SU-DHL-6 (cell line): ENCODE measurements at regions not wholly inside any gene's neighbourhood (a gene's known extent, or its start where the extent isn't known, plus 50 kb on each side); places are given as distances from the start of the nearest gene placed in this dataset.

Experiments used
- H2AFZ ChIP-seq: fragments of 200-600 bp; sonication (generic); 2 replicates; pipeline ENCODE4 v1.6.1; 2014; ENCODE audit warnings: low read depth, mild to moderate bottlenecking, moderate library complexity, mixed read lengths, antibody characterized with exemption, low read length; ENCODE audit not compliant: severe bottlenecking
- H3F3A ChIP-seq: fragments of 200-600 bp; shearing (Covaris generic); 2 replicates; pipeline ENCODE4 v1.6.0; 2016; ENCODE audit warnings: antibody characterized with exemption, mild to moderate bottlenecking; ENCODE audit not compliant: insufficient read depth
- H3K27ac ChIP-seq: fragments of 200-600 bp; sonication (generic); 2 replicates; pipeline ENCODE4 v1.5.1; 2016; ENCODE audit warnings: low read depth, mild to moderate bottlenecking, low read length, moderate library complexity, mixed read lengths
- H3K27me3 ChIP-seq: fragments of 200-600 bp; sonication (generic), shearing (Covaris generic); 2 replicates; pipeline ENCODE4 v1.6.0; 2014; ENCODE audit warnings: mild to moderate bottlenecking, low read length
- H3K36me3 ChIP-seq: fragments of 200-600 bp; sonication (generic); 2 replicates; pipeline ENCODE4 v1.6.1; 2014; ENCODE audit warnings: mild to moderate bottlenecking, low read length, mixed read lengths
- H3K4me2 ChIP-seq: fragments of 300-600, 200-600 bp; shearing (Covaris generic), sonication (generic); 2 replicates; pipeline ENCODE4 v1.6.0; 2014; ENCODE audit warnings: low read length, low read depth, mild to moderate bottlenecking; ENCODE audit not compliant: poor library complexity, severe bottlenecking
- H3K4me3 ChIP-seq: fragments of 200-600 bp; sonication (generic); 2 replicates; pipeline ENCODE4 v1.5.1; 2014; ENCODE audit warnings: antibody characterized with exemption, low read length, mild to moderate bottlenecking, mixed read lengths; ENCODE audit not compliant: insufficient read depth, poor library complexity, severe bottlenecking
- H3K79me2 ChIP-seq: fragments of 200-600 bp; sonication (generic); 2 replicates; pipeline ENCODE4 v1.6.1; 2014; ENCODE audit warnings: mild to moderate bottlenecking, low read length, moderate library complexity; ENCODE audit not compliant: insufficient read depth
- H3K9ac ChIP-seq: fragments of 200-600 bp; sonication (generic); 2 replicates; pipeline ENCODE4 v1.7.0; 2014; ENCODE audit warnings: mild to moderate bottlenecking, low read length
- H3K9me2 ChIP-seq: fragments of 200-600 bp; sonication (generic); replicated peaks from 2 replicates; pipeline ENCODE4 v1.6.1; 2014; ENCODE audit warnings: low read length; ENCODE audit not compliant: insufficient read depth
- H3K9me3 ChIP-seq: fragments of 200-600 bp; sonication (generic); 2 replicates; pipeline ENCODE4 v1.6.1; 2014; ENCODE audit warnings: low read length, mixed read lengths; ENCODE audit not compliant: insufficient read depth
- H4K20me1 ChIP-seq: fragments of 200-600 bp; sonication (generic); 2 replicates; pipeline ENCODE4 v1.6.1; 2014; ENCODE audit warnings: low read depth, mild to moderate bottlenecking, antibody characterized with exemption, low read length, moderate library complexity, mixed read lengths
- EZH2phosphoT487 ChIP-seq: fragments of 200-600 bp; sonication (generic), shearing (Covaris generic); conservative IDR thresholded peaks from 2 replicates; pipeline ENCODE4 v1.6.1; 2018; ENCODE audit warnings: mild to moderate bottlenecking, antibody characterized with exemption, low read length, moderate library complexity, mixed read lengths
- TF ChIP-seq, protein P1 (sequence below): fragments of 200-600 bp; sonication (generic); IDR thresholded peaks from one replicate; pipeline ENCODE4 v1.5.1; 2017; ENCODE audit warnings: antibody characterized with exemption, mild to moderate bottlenecking, low read length, moderate library complexity; ENCODE audit not compliant: insufficient read depth, poor library complexity, severe bottlenecking

DNA sequence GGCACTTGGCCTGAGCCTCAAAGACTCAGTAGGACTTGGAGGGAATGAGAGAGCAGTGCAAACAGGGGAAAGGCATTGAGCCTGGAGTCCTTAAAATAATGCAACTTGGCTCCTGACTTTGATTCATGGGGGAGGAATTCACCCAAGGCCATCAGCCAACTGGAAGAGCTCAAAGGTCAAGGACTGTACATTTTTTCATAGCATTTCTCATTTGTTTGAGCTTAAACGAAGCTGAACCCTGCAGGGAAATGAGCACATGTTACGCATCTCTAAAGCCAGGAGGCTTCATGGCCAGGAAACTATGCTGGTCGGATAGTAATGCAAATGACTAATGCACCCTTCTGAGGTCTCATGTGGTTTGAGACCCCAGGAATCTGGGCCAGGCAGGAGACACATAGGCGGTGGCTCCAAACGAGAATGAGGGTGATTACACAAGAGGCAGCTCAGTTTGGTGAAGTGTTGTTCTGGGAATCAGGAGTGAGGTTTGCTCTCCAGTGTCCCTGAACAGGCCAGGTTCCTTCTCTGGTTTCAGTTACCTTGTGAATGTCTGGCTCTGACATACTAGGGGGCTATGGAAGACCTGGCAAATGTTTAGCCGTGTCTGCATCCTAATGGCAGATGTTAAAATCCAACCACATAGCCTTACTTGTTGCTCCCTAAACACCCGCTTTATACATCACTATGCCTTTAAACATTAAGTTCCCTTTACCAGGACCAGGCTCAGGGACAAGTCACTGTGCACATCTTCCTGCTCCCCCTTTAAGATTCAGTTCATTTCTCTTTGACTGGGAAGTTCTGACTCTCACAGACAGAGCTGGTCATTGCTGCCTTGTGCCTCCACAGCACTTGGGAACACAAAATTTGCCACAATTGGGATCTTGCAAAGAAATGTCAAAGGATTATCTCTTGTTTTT, 503.9 kb upstream of the USP24 start:
- H3K36me3 ChIP-seq: no peaks in the 10 kb centered on the region
- H3K9me2 ChIP-seq: no peaks in the 10 kb centered on the region
- no peaks in the 10 kb centered on the region for H3K79me2 ChIP-seq
- H3K4me2 ChIP-seq: no peak overlapping the region
- H3K9me3 ChIP-seq: no peaks in the 10 kb centered on the region
- no peaks in the 10 kb centered on the region for H3K27me3 ChIP-seq
- TF ChIP-seq, protein P1, sequence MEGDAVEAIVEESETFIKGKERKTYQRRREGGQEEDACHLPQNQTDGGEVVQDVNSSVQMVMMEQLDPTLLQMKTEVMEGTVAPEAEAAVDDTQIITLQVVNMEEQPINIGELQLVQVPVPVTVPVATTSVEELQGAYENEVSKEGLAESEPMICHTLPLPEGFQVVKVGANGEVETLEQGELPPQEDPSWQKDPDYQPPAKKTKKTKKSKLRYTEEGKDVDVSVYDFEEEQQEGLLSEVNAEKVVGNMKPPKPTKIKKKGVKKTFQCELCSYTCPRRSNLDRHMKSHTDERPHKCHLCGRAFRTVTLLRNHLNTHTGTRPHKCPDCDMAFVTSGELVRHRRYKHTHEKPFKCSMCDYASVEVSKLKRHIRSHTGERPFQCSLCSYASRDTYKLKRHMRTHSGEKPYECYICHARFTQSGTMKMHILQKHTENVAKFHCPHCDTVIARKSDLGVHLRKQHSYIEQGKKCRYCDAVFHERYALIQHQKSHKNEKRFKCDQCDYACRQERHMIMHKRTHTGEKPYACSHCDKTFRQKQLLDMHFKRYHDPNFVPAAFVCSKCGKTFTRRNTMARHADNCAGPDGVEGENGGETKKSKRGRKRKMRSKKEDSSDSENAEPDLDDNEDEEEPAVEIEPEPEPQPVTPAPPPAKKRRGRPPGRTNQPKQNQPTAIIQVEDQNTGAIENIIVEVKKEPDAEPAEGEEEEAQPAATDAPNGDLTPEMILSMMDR: no peak
- TF ChIP-seq EZH2phosphoT487: no peak
- H4K20me1 ChIP-seq: no peaks in the 10 kb centered on the region
- H3K27ac ChIP-seq: no peak overlapping the region
- H3K9ac ChIP-seq: no peak overlapping the region
- H2AFZ ChIP-seq: no peak overlapping the region
- H3F3A ChIP-seq: no peaks in the 10 kb centered on the region
- H3K4me3 ChIP-seq: no peak overlapping the region

DNA sequence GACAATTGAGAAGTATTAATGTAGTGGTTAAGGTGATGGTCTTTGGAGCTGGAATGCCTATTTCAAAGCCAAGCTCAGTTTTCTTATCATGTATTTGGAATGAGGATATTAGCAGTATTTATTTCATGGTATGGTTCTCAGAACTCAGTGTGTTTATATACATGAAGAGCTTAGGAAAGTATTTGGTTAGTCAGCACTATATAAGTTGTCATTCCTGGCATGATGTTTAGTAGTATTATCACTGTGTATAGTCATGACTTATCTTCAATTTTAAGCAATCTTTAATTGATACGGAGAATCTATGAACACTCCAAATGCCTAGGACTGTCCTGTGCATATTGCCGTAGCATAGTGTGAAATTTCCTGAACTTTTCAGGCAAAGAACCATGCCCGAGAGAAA, 501.9 kb upstream of the USP24 start:
- Histone ChIP-seq H3K9me2 (no peaks in the 10 kb centered on the region), H3K9me3 (no peaks in the 10 kb centered on the region), H3K79me2 (no peaks in the 10 kb centered on the region), H3K36me3 (no peaks in the 10 kb centered on the region), H3K27me3 (no peaks in the 10 kb centered on the region), H3K27ac (no peak overlapping the region), H3K4me2 (no peak overlapping the region), H3K9ac (no peak overlapping the region), H3F3A (no peaks in the 10 kb centered on the region), H3K4me3 (no peak overlapping the region), H2AFZ (no peak overlapping the region), H4K20me1 (no peaks in the 10 kb centered on the region)
- TF ChIP-seq, protein P1: no peak

DNA sequence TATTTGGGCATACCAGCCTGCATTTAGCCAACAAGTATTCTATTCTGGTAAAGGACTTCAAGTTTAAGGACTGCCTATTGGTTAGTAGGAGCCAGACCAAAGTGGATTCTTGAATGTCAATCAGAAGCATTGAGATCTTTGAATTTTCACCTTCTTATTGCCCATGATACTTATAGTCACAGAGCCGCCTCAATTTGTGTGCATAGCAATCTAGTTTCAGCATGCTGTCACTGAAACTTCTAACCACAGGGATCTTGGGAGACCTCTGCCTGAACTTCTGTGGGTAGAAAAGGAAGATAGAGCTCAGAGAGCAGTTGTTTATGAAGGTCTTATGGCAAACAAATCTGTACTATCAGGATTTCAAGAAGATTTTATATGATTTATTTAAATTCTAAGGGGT, 501.4 kb upstream of the USP24 start:
- Histone ChIP-seq H3K4me2 (no peak overlapping the region), H3K27ac (no peak overlapping the region), H4K20me1 (no peaks in the 10 kb centered on the region), H3K36me3 (no peaks in the 10 kb centered on the region), H2AFZ (no peak overlapping the region), H3K27me3 (no peaks in the 10 kb centered on the region), H3K9me2 (no peaks in the 10 kb centered on the region), H3K9ac (no peak overlapping the region), H3K4me3 (no peak overlapping the region), H3K79me2 (no peaks in the 10 kb centered on the region), H3F3A (no peaks in the 10 kb centered on the region), H3K9me3 (no peaks in the 10 kb centered on the region)
- TF ChIP-seq, protein P1: no peak
- no peak for TF ChIP-seq EZH2phosphoT487
